H1 (cell line): ENCODE measurements at regions not wholly inside any gene's neighbourhood (a gene's known extent, or its start where the extent isn't known, plus 50 kb on each side); places are given as distances from the start of the nearest gene placed in this dataset.

ENCODE experiments used
- CTCF ChIA-PET: fragments of 300-600 bp; sonication (Branson Sonifier 250); formaldehyde crosslinking; loops from one replicate; lab custom pipeline; 2021; ENCODE audit not compliant: partially characterized antibody; lab: Charles Lee
- POLR2A ChIA-PET: fragments of 300-600 bp; sonication (Branson Sonifier 250); formaldehyde crosslinking; loops from one replicate; lab custom pipeline; 2021; ENCODE audit warnings: inconsistent platforms; ENCODE audit not compliant: partially characterized antibody; lab: Charles Lee
- DNase-seq, 2 experiments: peaks; one replicate each; pipeline versions ENCODE4 v3.0.0 to v3.0.0-alpha.2; 2010 to 2022; ENCODE audit warnings: low spot score in 2 of 2, low read depth in 1 of 2, mixed read lengths in 1 of 2
- FAIRE-seq: peaks from 2 replicates; lab custom pipeline; 2011; peaks lifted over from hg19 to GRCh38; lab: Jason Lieb, UNC
- H2AFZ ChIP-seq: 2 replicates; pipeline ENCODE4 v1.8.1; 2012; ENCODE audit warnings: low read length, inconsistent platforms
- H2AK5ac ChIP-seq: 2 replicates; pipeline ENCODE4 v1.6.1; 2013; ENCODE audit warnings: low read depth, low read length
- H2BK120ac ChIP-seq: replicated peaks from 2 replicates; pipeline ENCODE3; 2013; ENCODE audit warnings: low read depth, low read length, inconsistent platforms
- H2BK12ac ChIP-seq: 2 replicates; pipeline ENCODE4 v1.6.1; 2013; ENCODE audit warnings: low read depth, low read length
- H2BK15ac ChIP-seq: 2 replicates; pipeline ENCODE4 v1.6.1; 2013; ENCODE audit warnings: low read length
- H2BK20ac ChIP-seq: 2 replicates; pipeline ENCODE4 v1.6.1; 2013; ENCODE audit warnings: low read length
- H2BK5ac ChIP-seq: 2 replicates; pipeline ENCODE4 v1.6.1; 2013; ENCODE audit warnings: low read depth, low read length
- H3K14ac ChIP-seq: 2 replicates; pipeline ENCODE4 v1.6.1; 2013; ENCODE audit warnings: inconsistent platforms; ENCODE audit not compliant: insufficient read length
- H3K18ac ChIP-seq: 2 replicates; pipeline ENCODE4 v1.6.1; 2013; ENCODE audit warnings: low read length; ENCODE audit errors: extremely low read depth
- H3K23ac ChIP-seq: 2 replicates; pipeline ENCODE4 v1.6.1; 2013; ENCODE audit warnings: inconsistent platforms; ENCODE audit not compliant: insufficient read length
- H3K23me2 ChIP-seq: 2 replicates; pipeline ENCODE4 v1.6.1; 2013; ENCODE audit warnings: low read depth, low read length
- H3K27ac ChIP-seq: 2 replicates; pipeline ENCODE4 v1.6.1; 2011; ENCODE audit warnings: low read depth, low read length, inconsistent platforms
- H3K27me3 ChIP-seq, 4 experiments: replicated peaks in 1 of 4; 1 replicate in 1 of 4; 2 replicates in 3 of 4; pipeline versions ENCODE4 v1.6.1 to v1.8.1; 2011 to 2013; ENCODE audit warnings: low read length in 3 of 4, mild to moderate bottlenecking in 3 of 4, inconsistent platforms in 2 of 4, mixed read lengths in 2 of 4, moderate library complexity in 1 of 4; ENCODE audit not compliant: control insufficient read depth in 3 of 4, insufficient read depth in 3 of 4; ENCODE audit errors: extremely low read depth in 1 of 4
- H3K36me3 ChIP-seq, 4 experiments: 2 replicates each; pipeline versions ENCODE4 v1.6.1 to v1.8.1; 2011 to 2013; ENCODE audit warnings: mild to moderate bottlenecking in 4 of 4, low read length in 3 of 4, moderate library complexity in 2 of 4, control low read depth in 1 of 4, inconsistent platforms in 1 of 4; ENCODE audit not compliant: insufficient read depth in 4 of 4, control insufficient read depth in 2 of 4
- H3K4ac ChIP-seq: replicated peaks from 2 replicates; pipeline ENCODE3; 2013; ENCODE audit warnings: low read length, low read depth, mixed read lengths, inconsistent platforms; ENCODE audit not compliant: insufficient read length
- H3K4me1 ChIP-seq, 4 experiments: replicated peaks in 1 of 4; 1 replicate in 1 of 4; 2 replicates in 3 of 4; pipeline versions ENCODE4 v1.6.1 to v1.8.1; 2011 to 2013; ENCODE audit warnings: low read length in 3 of 4, inconsistent platforms in 2 of 4, mixed read lengths in 1 of 4; ENCODE audit not compliant: insufficient read depth in 4 of 4, control insufficient read depth in 3 of 4
- H3K4me2 ChIP-seq, 2 experiments: 2 replicates each; pipeline versions ENCODE4 v1.6.1 to v1.8.1; 2011 to 2013; ENCODE audit warnings: low read depth in 2 of 2, low read length in 2 of 2, control low read depth in 1 of 2, inconsistent platforms in 1 of 2, mild to moderate bottlenecking in 1 of 2; ENCODE audit not compliant: insufficient read depth in 1 of 2
- H3K4me3 ChIP-seq, 4 experiments: fragments of 200-600, 300-600 bp in 1 of 4; sonication (generic), shearing (Covaris generic), sonication (Bioruptor Twin) in 1 of 4; 2 replicates each; pipeline versions ENCODE4 v1.5.1 to v1.8.1; 2011 to 2016; ENCODE audit warnings: low read length in 4 of 4, low read depth in 3 of 4, control low read depth in 2 of 4, inconsistent platforms in 2 of 4, mild to moderate bottlenecking in 2 of 4, mixed read lengths in 1 of 4, moderate library complexity in 1 of 4; ENCODE audit not compliant: insufficient read depth in 2 of 4; ENCODE audit errors: extremely low read depth in 1 of 4
- H3K56ac ChIP-seq: replicated peaks from 2 replicates; pipeline ENCODE3; 2013; ENCODE audit warnings: low read depth, mild to moderate bottlenecking, mixed read lengths, low read length, inconsistent platforms; ENCODE audit not compliant: insufficient read length
- H3K79me1 ChIP-seq: 2 replicates; pipeline ENCODE4 v1.6.1; 2013; ENCODE audit warnings: low read depth, low read length, control low read depth
- H3K79me2 ChIP-seq, 2 experiments: 2 replicates each; pipeline versions ENCODE4 v1.6.1 to v1.8.1; 2012 to 2013; ENCODE audit warnings: low read length in 2 of 2, mild to moderate bottlenecking in 2 of 2, inconsistent platforms in 1 of 2; ENCODE audit not compliant: insufficient read depth in 2 of 2, control insufficient read depth in 1 of 2
- H3K9ac ChIP-seq, 4 experiments: replicated peaks in 1 of 4; 1 replicate in 1 of 4; 2 replicates in 3 of 4; pipeline versions ENCODE4 v1.6.1 to v1.8.1; 2011 to 2013; ENCODE audit warnings: low read depth in 3 of 4, low read length in 3 of 4, control low read depth in 2 of 4, mild to moderate bottlenecking in 2 of 4, moderate library complexity in 2 of 4, inconsistent platforms in 1 of 4; ENCODE audit errors: extremely low read depth in 1 of 4
- H3K9me3 ChIP-seq, 2 experiments: 2 replicates each; pipeline versions ENCODE4 v1.6.1 to v1.8.1; 2012 to 2013; ENCODE audit warnings: mild to moderate bottlenecking in 2 of 2, moderate library complexity in 2 of 2, control low read depth in 1 of 2, inconsistent platforms in 1 of 2, low read depth in 1 of 2, low read length in 1 of 2, mixed read lengths in 1 of 2; ENCODE audit not compliant: insufficient read depth in 2 of 2
- H4K20me1 ChIP-seq, 2 experiments: replicated peaks in 1 of 2; 2 replicates each; pipeline versions ENCODE3 to v1.8.1; 2011 to 2013; ENCODE audit warnings: inconsistent platforms in 2 of 2, low read length in 2 of 2, mild to moderate bottlenecking in 1 of 2; ENCODE audit not compliant: insufficient read depth in 2 of 2, control insufficient read depth in 1 of 2
- H4K5ac ChIP-seq: 2 replicates; pipeline ENCODE4 v1.6.1; 2013; ENCODE audit warnings: low read length, low read depth, mixed read lengths, inconsistent platforms; ENCODE audit not compliant: insufficient read length
- H4K8ac ChIP-seq: 2 replicates; pipeline ENCODE4 v1.8.0; 2013; ENCODE audit warnings: mild to moderate bottlenecking, moderate library complexity, low read length, inconsistent platforms; ENCODE audit not compliant: insufficient read depth; ENCODE audit errors: extremely low read depth
- H4K91ac ChIP-seq: replicated peaks from 2 replicates; pipeline ENCODE3; 2013; ENCODE audit warnings: low read length, mixed read lengths, inconsistent platforms; ENCODE audit not compliant: insufficient read length
- BCL11A ChIP-seq, 2 experiments: IDR thresholded peaks; one replicate each; pipeline ENCODE4 v1.6.1; 2011; ENCODE audit warnings: low read depth in 2 of 2, low read length in 2 of 2, mild to moderate bottlenecking in 2 of 2
- CHD1 ChIP-seq: IDR thresholded peaks from 2 replicates; pipeline ENCODE4 v1.6.1; 2012; ENCODE audit warnings: low read depth, low read length, improper control_type of control experiment
- EGR1 ChIP-seq: IDR thresholded peaks from 2 replicates; pipeline ENCODE4 v1.6.1; 2011; ENCODE audit warnings: low read depth, low read length, borderline replicate concordance
- NRF1 ChIP-seq: IDR thresholded peaks from 2 replicates; pipeline ENCODE4 v1.6.1; 2011; ENCODE audit warnings: mild to moderate bottlenecking, low read depth, low read length, improper control_type of control experiment
- POU5F1 ChIP-seq: IDR thresholded peaks from 2 replicates; pipeline ENCODE4 v1.6.1; 2011; ENCODE audit warnings: low read depth, mild to moderate bottlenecking, low read length, moderate library complexity
- SIN3A ChIP-seq, 2 experiments: IDR thresholded peaks in 1 of 2; conservative IDR thresholded peaks in 1 of 2; 2 replicates each; pipeline ENCODE4 v1.6.1; 2011 to 2012; ENCODE audit warnings: low read length in 2 of 2, improper control_type of control experiment in 1 of 2, low read depth in 1 of 2, mild to moderate bottlenecking in 1 of 2
- SIRT6 ChIP-seq: IDR thresholded peaks from one replicate; pipeline ENCODE4 v1.7.1; 2012; ENCODE audit warnings: low read length, inconsistent platforms
- SP1 ChIP-seq: IDR thresholded peaks from 2 replicates; pipeline ENCODE4 v1.6.1; 2011; ENCODE audit warnings: low read depth, low read length
- SRF ChIP-seq: IDR thresholded peaks from 2 replicates; pipeline ENCODE4 v1.6.1; 2011; ENCODE audit warnings: mild to moderate bottlenecking, low read depth, low read length, moderate library complexity
- TBP ChIP-seq: IDR thresholded peaks from 2 replicates; pipeline ENCODE4 v1.6.1; 2011; ENCODE audit warnings: low read depth, low read length, improper control_type of control experiment
- WGBS, 2 experiments: shearing (Covaris generic) in 1 of 2; methylation state at CpG; one replicate each; pipeline versions ENCODE4 v1.1.6 to v1.1.7; 2013 to 2015; ENCODE audit warnings: low lambda C conversion rate in 2 of 2, mixed read lengths in 2 of 2, inconsistent platforms in 1 of 2, low coverage in 1 of 2, missing lambda C conversion rate in 1 of 2; ENCODE audit not compliant: insufficient replicate concordance in 2 of 2, insufficient coverage in 1 of 2, insufficient read length in 1 of 2; ENCODE audit errors: extremely low coverage in 1 of 2, missing lambda C conversion rate in 1 of 2; 5-methylcytosine and 5-hydroxymethylcytosine counted together
- TF ChIP-seq, protein P1 (sequence below): IDR thresholded peaks from 2 replicates; pipeline ENCODE4 v1.6.1; 2012; ENCODE audit warnings: low read length, inconsistent platforms
- TF ChIP-seq, protein P2 (sequence below): IDR thresholded peaks from 2 replicates; pipeline ENCODE4 v1.6.1; 2011; ENCODE audit warnings: low read length, improper control_type of control experiment

DNA sequence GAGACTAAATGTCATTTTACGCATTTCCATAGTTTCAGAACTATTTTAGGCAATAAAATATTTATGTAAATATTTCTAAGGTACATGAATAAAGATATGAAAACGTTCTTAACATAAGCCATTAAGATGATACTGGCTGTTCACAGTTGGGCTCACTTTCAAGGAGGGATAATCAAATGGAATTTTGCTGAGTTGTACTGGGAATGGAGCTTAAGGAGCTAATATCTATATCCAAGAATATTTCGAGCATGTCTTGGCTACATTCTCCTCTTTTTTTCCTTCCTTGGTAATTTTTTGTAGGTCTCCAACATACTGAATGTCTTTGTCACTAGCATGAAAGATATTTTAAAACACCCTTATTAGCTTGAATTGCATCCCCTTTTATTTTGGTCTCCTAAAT is 383.4 kb downstream of the RAP2B start:
- Histone ChIP-seq H2AFZ (no peak overlapping the region), H3K27ac (no peak overlapping the region), H3K4me1 (peaks cover 0 to 3% (median 1%) of the 10 kb centered on the region in 4 experiments; a peak in 1 of 7 replicates), H3K4me3 (no peak overlapping the region), H4K20me1 (no peaks in the 10 kb centered on the region), H2BK15ac (no peak overlapping the region), H3K79me2 (no peaks in the 10 kb centered on the region), H2BK120ac (no peak overlapping the region), H4K8ac (no peak overlapping the region), H3K9ac (no peak overlapping the region), H3K4me2 (no peak overlapping the region), H3K23me2 (no peaks in the 10 kb centered on the region), H2AK5ac (no peak overlapping the region), H3K14ac (no peak overlapping the region), H3K18ac (no peak overlapping the region), H3K27me3 (no peaks in the 10 kb centered on the region), H3K36me3 (no peaks in the 10 kb centered on the region), H3K56ac (no peak overlapping the region), H4K91ac (no peak overlapping the region), H2BK12ac (no peak overlapping the region), H3K79me1 (no peaks in the 10 kb centered on the region), H2BK20ac (no peak overlapping the region), H4K5ac (no peak overlapping the region), H3K23ac (no peak overlapping the region), H3K4ac (no peak overlapping the region), H3K9me3 (no peaks in the 10 kb centered on the region), H2BK5ac (no peak overlapping the region)
- FAIRE-seq = no peak
- ChIA-PET POLR2A (no interaction called here), CTCF (no interaction called here)
- DNase-seq = no peak
- 87% methylated on average over 3 of the region's 3 CpGs; no CpG with 5 or more reads in 1 of the 2 experiments for WGBS, 2 experiments
- TF ChIP-seq TBP = no peak
- no peak for TF ChIP-seq SIN3A (conservative IDR thresholded peaks at IDR 0.05 in 1 of 2, IDR thresholded peaks at IDR 0.05 in 1 of 2; ENCODE audit: low read depth in 1 of 2, low read length in 2 of 2)
- no peak for TF ChIP-seq NRF1
- TF ChIP-seq, protein P1, sequence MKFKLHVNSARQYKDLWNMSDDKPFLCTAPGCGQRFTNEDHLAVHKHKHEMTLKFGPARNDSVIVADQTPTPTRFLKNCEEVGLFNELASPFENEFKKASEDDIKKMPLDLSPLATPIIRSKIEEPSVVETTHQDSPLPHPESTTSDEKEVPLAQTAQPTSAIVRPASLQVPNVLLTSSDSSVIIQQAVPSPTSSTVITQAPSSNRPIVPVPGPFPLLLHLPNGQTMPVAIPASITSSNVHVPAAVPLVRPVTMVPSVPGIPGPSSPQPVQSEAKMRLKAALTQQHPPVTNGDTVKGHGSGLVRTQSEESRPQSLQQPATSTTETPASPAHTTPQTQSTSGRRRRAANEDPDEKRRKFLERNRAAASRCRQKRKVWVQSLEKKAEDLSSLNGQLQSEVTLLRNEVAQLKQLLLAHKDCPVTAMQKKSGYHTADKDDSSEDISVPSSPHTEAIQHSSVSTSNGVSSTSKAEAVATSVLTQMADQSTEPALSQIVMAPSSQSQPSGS = no peak
- no peak for TF ChIP-seq SIRT6
- no peak for TF ChIP-seq SRF
- no peak for TF ChIP-seq SP1
- no peak for TF ChIP-seq BCL11A (IDR thresholded peaks at IDR 0.05; ENCODE audit: low read depth in 2 of 2, low read length in 2 of 2)
- TF ChIP-seq, protein P2, sequence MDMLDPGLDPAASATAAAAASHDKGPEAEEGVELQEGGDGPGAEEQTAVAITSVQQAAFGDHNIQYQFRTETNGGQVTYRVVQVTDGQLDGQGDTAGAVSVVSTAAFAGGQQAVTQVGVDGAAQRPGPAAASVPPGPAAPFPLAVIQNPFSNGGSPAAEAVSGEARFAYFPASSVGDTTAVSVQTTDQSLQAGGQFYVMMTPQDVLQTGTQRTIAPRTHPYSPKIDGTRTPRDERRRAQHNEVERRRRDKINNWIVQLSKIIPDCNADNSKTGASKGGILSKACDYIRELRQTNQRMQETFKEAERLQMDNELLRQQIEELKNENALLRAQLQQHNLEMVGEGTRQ = no peak
- no peak for TF ChIP-seq EGR1
- no peak for TF ChIP-seq POU5F1
- no peak for TF ChIP-seq CHD1
